HG02759 (cell line): ENCODE measurements at regions not wholly inside any gene's neighbourhood (a gene's known extent, or its start where the extent isn't known, plus 50 kb on each side); places are given as distances from the start of the nearest gene placed in this dataset.
"Not testable (repeated sequence)": the region's sequence is repeated elsewhere in the genome, so short reads cannot be mapped to it uniquely, and the experiment has no call there.

Experiments used
- ATAC-seq: cut with Tn5 transposase; IDR thresholded peaks from one replicate; pipeline ENCODE4 v1.9.1; 2021; ENCODE audit warnings: mild to moderate bottlenecking, moderate library complexity; ENCODE audit not compliant: unreplicated experiment

- no peak for ATAC-seq
Observed at GRCh38 chr3:176651622-176652021, 545.7 kb downstream of the TBL1XR1 start.

- ATAC-seq: no peak
Observed at GRCh38 chr3:176650478-176650877, 546.8 kb downstream of the TBL1XR1 start.

- no peak for ATAC-seq
Observed at GRCh38 chr3:176647987-176648386, 549.3 kb downstream of the TBL1XR1 start.

GRCh38 chr3:176633511-176633910, 563.8 kb downstream of the TBL1XR1 start:
- ATAC-seq: no peak

GRCh38 chr3:176632925-176633324, 564.4 kb downstream of the TBL1XR1 start:
- no peak for ATAC-seq

- no peak for ATAC-seq
Observed at GRCh38 chr3:176631165-176631564, 566.1 kb downstream of the TBL1XR1 start.

- ATAC-seq: no peak
Observed at GRCh38 chr3:176628101-176628639, 569.1 kb downstream of the TBL1XR1 start.

- no peak for ATAC-seq
Observed at GRCh38 chr3:176623468-176624150, 573.7 kb downstream of the TBL1XR1 start.

- ATAC-seq: no peak
Observed at GRCh38 chr3:176619833-176620232, 577.4 kb downstream of the TBL1XR1 start.

- ATAC-seq: no peak
Observed at GRCh38 chr3:176615826-176616225, 581.5 kb downstream of the TBL1XR1 start.

GRCh38 chr3:176611703-176612102, 585.6 kb downstream of the TBL1XR1 start:
- no peak for ATAC-seq

GRCh38 chr3:176609361-176609760, 587.9 kb downstream of the TBL1XR1 start:
- ATAC-seq: no peak

GRCh38 chr3:176605553-176605952, 591.7 kb downstream of the TBL1XR1 start:
- not testable (repeated sequence) for ATAC-seq

GRCh38 chr3:176595307-176595706, 602.0 kb downstream of the TBL1XR1 start:
- ATAC-seq: no peak

- no peak for ATAC-seq
Observed at GRCh38 chr3:176590722-176591121, 606.6 kb downstream of the TBL1XR1 start.

- no peak for ATAC-seq
Observed at GRCh38 chr3:176587089-176587488, 610.2 kb downstream of the TBL1XR1 start.

GRCh38 chr3:176584413-176585176, 612.7 kb downstream of the TBL1XR1 start:
- no peak for ATAC-seq

GRCh38 chr3:176583956-176584355, 613.3 kb downstream of the TBL1XR1 start:
- no peak for ATAC-seq

- ATAC-seq: no peak
Observed at GRCh38 chr3:176581589-176581988, 615.7 kb downstream of the TBL1XR1 start.

GRCh38 chr3:176579711-176580185, 617.5 kb downstream of the TBL1XR1 start:
- peak; percentile 67 for ATAC-seq

GRCh38 chr3:176578316-176578715, 619.0 kb downstream of the TBL1XR1 start:
- ATAC-seq: no peak

- no peak for ATAC-seq
Observed at GRCh38 chr3:176577447-176577846, 619.8 kb downstream of the TBL1XR1 start.
